Cardiac muscle cell (in vitro differentiated cells and primary cell): ENCODE measurements at regions not wholly inside any gene's neighbourhood (a gene's known extent, or its start where the extent isn't known, plus 50 kb on each side); places are given as distances from the start of the nearest gene placed in this dataset.

Experiments
- DNase-seq, 2 donors: peaks; one replicate each; pipeline versions ENCODE4 v3.0.0 to v3.0.0-alpha.2; 2010 to 2017; ENCODE audit warnings: low read depth in 1 of 2, low spot score in 1 of 2
- H3K27ac ChIP-seq: fragments of 200-600 bp; sonication (generic); 2 replicates; pipeline ENCODE4 v1.5.1; 2016
- H3K27me3 ChIP-seq: fragments of 200-600 bp; sonication (generic); 2 replicates; pipeline ENCODE4 v1.6.0; 2016; ENCODE audit warnings: control low read depth
- H3K36me3 ChIP-seq: fragments of 200-600 bp; sonication (generic); 2 replicates; pipeline ENCODE4 v1.5.1; 2016; ENCODE audit warnings: control low read depth
- H3K4me1 ChIP-seq: fragments of 200-600 bp; sonication (generic); 2 replicates; pipeline ENCODE4 v1.8.1; 2017; ENCODE audit warnings: low read depth, mild to moderate bottlenecking, mixed run types
- H3K4me3 ChIP-seq: fragments of 200-600 bp; sonication (generic); 2 replicates; pipeline ENCODE4 v1.5.1; 2016; ENCODE audit warnings: mild to moderate bottlenecking
- H3K9me3 ChIP-seq: fragments of 200-600 bp; sonication (generic); 2 replicates; pipeline ENCODE4 v1.5.1; 2017; ENCODE audit warnings: low read depth, mild to moderate bottlenecking, control low read depth
- CTCF ChIP-seq: IDR thresholded peaks from 2 replicates; pipeline ENCODE4 v1.5.1; 2012; ENCODE audit warnings: low read depth, mild to moderate bottlenecking, low read length

DNA sequence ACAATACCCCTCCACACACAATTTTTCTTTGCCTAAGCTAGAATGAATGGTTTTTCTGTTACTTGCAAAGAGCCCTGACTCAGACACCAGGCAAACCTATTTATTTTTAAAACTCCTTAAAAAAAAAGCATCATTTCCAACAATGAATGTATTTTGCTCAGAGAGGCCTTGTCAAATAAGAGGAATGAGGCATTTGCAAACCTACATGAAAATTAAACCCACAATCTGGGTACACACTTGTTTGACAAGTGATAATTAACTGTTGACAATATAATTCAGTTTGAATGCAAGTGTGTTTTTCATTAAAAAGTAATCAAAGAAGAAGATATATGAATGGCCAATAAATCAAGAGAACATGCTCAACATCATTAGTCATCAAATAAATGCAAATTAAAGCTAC, 339.5 kb downstream of the PTPRU start:
- H3K4me3 ChIP-seq = no peak overlapping the region
- TF ChIP-seq CTCF = no peak
- H3K27me3 ChIP-seq = no peaks in the 10 kb centered on the region
- H3K36me3 ChIP-seq = no peaks in the 10 kb centered on the region
- no peaks in the 10 kb centered on the region for H3K9me3 ChIP-seq
- no peak for DNase-seq
- no peaks in the 10 kb centered on the region for H3K4me1 ChIP-seq
- H3K27ac ChIP-seq = no peak overlapping the region

DNA sequence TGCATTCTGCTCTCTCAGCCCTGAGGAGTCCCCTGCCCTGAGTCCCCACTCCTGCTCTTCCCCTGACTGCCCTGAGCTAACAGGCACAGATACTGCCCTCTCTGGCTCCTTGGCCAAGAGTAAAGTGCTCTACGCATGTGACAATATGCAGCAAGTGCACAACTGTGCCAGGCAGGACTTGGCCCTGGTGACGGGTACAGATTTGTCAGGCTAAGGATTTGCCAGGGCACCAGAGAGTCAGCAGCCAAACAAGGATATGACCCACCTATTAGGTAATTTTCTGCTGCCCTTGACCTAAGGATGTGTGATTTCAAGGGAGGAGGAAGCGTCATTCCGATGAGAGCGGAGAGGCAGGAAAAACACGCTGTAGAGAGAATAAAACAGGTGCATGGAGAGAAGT, 339.0 kb downstream of the PTPRU start:
- Histone ChIP-seq H3K4me1 (no peaks in the 10 kb centered on the region), H3K27me3 (no peaks in the 10 kb centered on the region), H3K9me3 (no peaks in the 10 kb centered on the region), H3K4me3 (no peak overlapping the region), H3K36me3 (no peaks in the 10 kb centered on the region), H3K27ac (no peak overlapping the region)
- TF ChIP-seq CTCF = no peak
- no peak for DNase-seq

DNA sequence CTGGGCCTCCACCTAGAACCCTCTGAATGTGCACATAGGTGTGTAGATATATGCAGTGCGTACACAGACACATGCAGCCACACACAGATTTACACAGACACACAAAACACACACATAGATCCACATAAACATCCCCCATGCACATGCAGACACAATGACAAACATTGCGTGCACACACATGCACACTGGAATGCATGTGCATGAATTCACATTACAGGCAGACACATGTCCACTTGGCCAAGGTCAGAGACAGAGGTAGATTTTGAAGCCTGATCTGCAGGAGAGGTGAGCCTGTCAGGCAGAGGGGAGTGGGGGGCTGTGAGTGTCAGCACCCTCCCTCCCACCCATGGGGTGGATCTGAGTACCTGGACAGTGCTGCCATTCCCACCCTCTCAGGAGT, 338.5 kb downstream of the PTPRU start:
- no peak for TF ChIP-seq CTCF
- Histone ChIP-seq H3K27me3 (no peaks in the 10 kb centered on the region), H3K4me1 (no peaks in the 10 kb centered on the region), H3K9me3 (no peaks in the 10 kb centered on the region), H3K4me3 (no peak overlapping the region), H3K36me3 (no peaks in the 10 kb centered on the region), H3K27ac (no peak overlapping the region)
- DNase-seq = no peak

DNA sequence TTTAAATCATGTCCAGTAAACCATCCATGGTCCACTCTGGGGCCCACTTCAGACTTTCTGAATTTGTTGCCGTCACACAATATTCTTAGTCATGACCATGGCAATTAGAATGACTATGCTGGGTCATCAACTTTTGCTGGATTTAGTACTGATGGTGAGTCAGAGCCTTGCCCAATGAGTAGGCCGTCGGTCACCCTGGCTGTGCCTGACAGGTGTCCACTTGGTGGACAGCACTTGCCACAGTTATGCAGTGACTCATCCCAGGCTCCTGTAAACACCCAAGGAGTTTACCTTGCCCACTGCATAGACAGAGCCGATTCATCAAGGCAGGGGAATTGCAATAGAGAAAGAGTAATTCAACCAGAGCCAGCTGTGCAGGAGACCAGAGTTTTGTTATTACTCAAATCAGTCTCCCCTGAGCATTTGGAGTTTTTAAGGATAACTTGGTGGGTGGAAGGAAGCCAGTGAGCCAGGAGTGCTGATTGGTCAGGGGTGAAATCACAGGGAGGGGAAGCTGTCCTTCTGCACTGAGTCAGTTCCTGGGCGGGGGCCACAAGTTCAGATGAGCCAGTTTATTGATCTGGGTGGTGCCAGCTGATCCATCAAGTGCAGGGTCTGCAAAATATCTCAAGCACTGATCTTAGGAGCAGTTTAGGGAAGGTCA, 333.8 kb downstream of the PTPRU start:
- no peak for DNase-seq
- no peaks in the 10 kb centered on the region for H3K27me3 ChIP-seq
- no peak for TF ChIP-seq CTCF
- no peak overlapping the region for H3K27ac ChIP-seq
- no peaks in the 10 kb centered on the region for H3K36me3 ChIP-seq
- no peaks in the 10 kb centered on the region for H3K4me1 ChIP-seq
- no peak overlapping the region for H3K4me3 ChIP-seq
- H3K9me3 ChIP-seq = no peaks in the 10 kb centered on the region

DNA sequence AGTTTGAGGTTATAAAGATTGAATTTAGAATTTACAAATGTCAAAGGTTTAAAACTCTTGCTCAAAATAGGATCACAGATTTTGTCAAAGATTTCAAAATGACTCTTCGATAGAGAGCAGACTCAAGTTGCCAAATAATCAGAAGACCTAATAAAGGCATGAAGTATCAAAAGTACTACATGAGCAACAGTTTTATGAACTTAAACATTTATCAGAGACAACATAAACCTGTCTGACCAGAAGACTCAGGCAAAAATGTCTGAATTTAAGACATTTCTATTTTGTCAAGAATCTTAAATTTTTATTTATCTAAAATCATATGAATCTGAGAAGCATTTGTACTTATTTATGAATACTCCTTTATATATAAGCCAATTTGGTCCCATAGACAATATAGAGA, 330.9 kb downstream of the PTPRU start:
- Histone ChIP-seq H3K36me3 (no peaks in the 10 kb centered on the region), H3K4me3 (no peak overlapping the region), H3K9me3 (no peaks in the 10 kb centered on the region), H3K27ac (no peak overlapping the region), H3K27me3 (no peaks in the 10 kb centered on the region), H3K4me1 (no peaks in the 10 kb centered on the region)
- TF ChIP-seq CTCF = no peak
- no peak for DNase-seq

DNA sequence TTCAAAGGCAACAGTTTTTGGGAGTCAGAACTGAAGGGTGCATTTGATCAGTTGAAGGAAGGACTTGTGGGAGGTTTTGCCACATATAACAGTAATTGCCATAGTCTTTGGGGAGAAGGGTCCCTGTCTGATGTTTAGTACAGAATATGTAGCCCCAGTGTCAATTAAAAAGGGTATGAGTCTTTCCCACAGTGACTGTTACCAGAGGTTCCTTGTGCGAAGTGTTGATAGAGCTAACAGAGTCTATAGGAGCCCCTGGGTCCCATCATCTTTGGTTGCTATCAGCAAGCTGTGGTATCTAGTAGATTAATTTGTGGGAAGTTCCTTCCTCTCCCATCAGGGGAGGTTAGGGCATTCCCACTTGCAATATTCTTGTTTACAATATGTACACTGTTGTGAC, 329.2 kb downstream of the PTPRU start:
- no peak overlapping the region for H3K27ac ChIP-seq
- no peak for TF ChIP-seq CTCF
- H3K27me3 ChIP-seq = no peaks in the 10 kb centered on the region
- H3K36me3 ChIP-seq = no peaks in the 10 kb centered on the region
- no peaks in the 10 kb centered on the region for H3K9me3 ChIP-seq
- no peaks in the 10 kb centered on the region for H3K4me1 ChIP-seq
- no peak overlapping the region for H3K4me3 ChIP-seq
- no peak for DNase-seq
